A673 (cell line): ENCODE measurements at regions not wholly inside any gene's neighbourhood (a gene's known extent, or its start where the extent isn't known, plus 50 kb on each side); places are given as distances from the start of the nearest gene placed in this dataset.

Experiments
- BruUV-seq: library from RNA; stranded (reverse); fragments of 400-500 nt; replicated peaks from 2 replicates; lab custom pipeline; 2021; lab: Mats Ljungman, UMichigan
- CTCF ChIA-PET: fragments of 300-600 bp; sonication (Branson Sonifier 250); formaldehyde crosslinking; loops from one replicate; lab custom pipeline; 2022; ENCODE audit warnings: antibody characterized with exemption; lab: Charles Lee
- POLR2A ChIA-PET: fragments of 300-600 bp; sonication (Branson Sonifier 250); formaldehyde crosslinking; loops from one replicate; lab custom pipeline; 2022; ENCODE audit warnings: antibody characterized with exemption; ENCODE audit not compliant: low non-redundant PET; lab: Charles Lee
- DNase-seq: peaks from one replicate; pipeline ENCODE4 v3.0.0-alpha.2; 2015; ENCODE audit warnings: low spot score
- H3K27ac ChIP-seq: fragments of 200-600 bp; sonication (generic); 2 replicates; pipeline ENCODE4 v1.5.1; 2016; ENCODE audit warnings: mixed run types, low read depth, mild to moderate bottlenecking, mixed read lengths, antibody characterized with exemption, low read length; ENCODE audit not compliant: poor library complexity, severe bottlenecking
- H3K27me3 ChIP-seq: fragments of 200-600 bp; sonication (generic); replicated peaks from 2 replicates; pipeline ENCODE4 v1.6.1; 2017; ENCODE audit warnings: mixed run types, low read depth, mild to moderate bottlenecking, mixed read lengths, antibody characterized with exemption, low read length; ENCODE audit not compliant: insufficient read depth, poor library complexity
- H3K36me3 ChIP-seq: fragments of 200-600 bp; sonication (generic); 2 replicates; pipeline ENCODE4 v1.6.1; 2016; ENCODE audit warnings: mixed run types, mild to moderate bottlenecking, mixed read lengths, antibody characterized with exemption, low read length; ENCODE audit not compliant: insufficient read depth, poor library complexity, severe bottlenecking
- H3K4me1 ChIP-seq: fragments of 200-600 bp; sonication (generic); 2 replicates; pipeline ENCODE4 v1.6.1; 2017; ENCODE audit warnings: mixed run types, mild to moderate bottlenecking, mixed read lengths, antibody characterized with exemption, low read length; ENCODE audit not compliant: insufficient read depth, poor library complexity, severe bottlenecking
- H3K4me3 ChIP-seq: fragments of 200-600 bp; sonication (generic); 2 replicates; pipeline ENCODE4 v1.5.1; 2016; ENCODE audit warnings: low read depth, mixed run types, mild to moderate bottlenecking, mixed read lengths, low read length; ENCODE audit not compliant: poor library complexity, severe bottlenecking
- H3K9me3 ChIP-seq: fragments of 200-600 bp; sonication (generic); 2 replicates; pipeline ENCODE4 v1.6.1; 2016; ENCODE audit warnings: mixed run types, low read depth, mild to moderate bottlenecking, mixed read lengths, antibody characterized with exemption, low read length; ENCODE audit not compliant: poor library complexity, severe bottlenecking
- EZH2 ChIP-seq: fragments of 200-600 bp; sonication (generic); IDR thresholded peaks from 2 replicates; pipeline ENCODE4 v1.6.1; 2017; ENCODE audit warnings: borderline replicate concordance, low read depth, mild to moderate bottlenecking, mixed read lengths, antibody characterized with exemption, low read length; ENCODE audit not compliant: poor library complexity, severe bottlenecking
- intact Hi-C: fragments of 100-400 bp; cut with micrococcal nuclease; formaldehyde crosslinking; loops from one replicate; pipeline ENCODE4 v1.10.0; 2022; ENCODE audit not compliant: unreplicated experiment
- TF ChIP-seq, protein P1 (sequence below): fragments of 300-800, 200-600 bp; sonication (generic); conservative IDR thresholded peaks from 2 replicates; pipeline ENCODE4 v1.5.1; 2017; ENCODE audit warnings: low read depth, mild to moderate bottlenecking, antibody characterized with exemption, low read length, moderate library complexity, mixed read lengths

DNA sequence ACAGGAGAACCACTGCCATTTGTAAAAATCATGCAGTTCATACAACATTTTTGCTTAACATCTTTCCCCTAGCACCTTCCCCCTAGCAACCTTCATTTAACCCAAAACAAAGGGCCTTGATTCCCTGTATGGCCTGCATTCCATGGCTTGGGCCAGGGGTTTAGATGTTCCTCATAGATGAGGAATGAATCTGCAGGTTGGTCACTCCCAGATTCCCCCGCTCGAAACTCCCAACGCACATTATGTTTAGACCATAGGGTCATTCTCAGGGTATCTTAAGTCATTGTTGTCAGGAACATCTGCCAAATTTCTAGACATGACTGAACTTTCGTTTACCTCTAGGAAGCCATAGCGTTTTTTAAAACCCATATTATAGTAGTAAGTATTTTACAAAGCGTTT lies 282.2 kb upstream of the VLDLR start:
- no peaks in the 10 kb centered on the region for H3K4me1 ChIP-seq
- H3K9me3 ChIP-seq, result no peaks in the 10 kb centered on the region
- H3K27me3 ChIP-seq, result no peaks in the 10 kb centered on the region
- no peak overlapping the region for H3K4me3 ChIP-seq
- H3K36me3 ChIP-seq, result no peaks in the 10 kb centered on the region
- BruUV-seq, result no TSS peak
- no peak for DNase-seq
- intact Hi-C loops, result no loop called here
- CTCF ChIA-PET, result no interaction called here
- TF ChIP-seq EZH2, result no peak
- TF ChIP-seq, protein P1, sequence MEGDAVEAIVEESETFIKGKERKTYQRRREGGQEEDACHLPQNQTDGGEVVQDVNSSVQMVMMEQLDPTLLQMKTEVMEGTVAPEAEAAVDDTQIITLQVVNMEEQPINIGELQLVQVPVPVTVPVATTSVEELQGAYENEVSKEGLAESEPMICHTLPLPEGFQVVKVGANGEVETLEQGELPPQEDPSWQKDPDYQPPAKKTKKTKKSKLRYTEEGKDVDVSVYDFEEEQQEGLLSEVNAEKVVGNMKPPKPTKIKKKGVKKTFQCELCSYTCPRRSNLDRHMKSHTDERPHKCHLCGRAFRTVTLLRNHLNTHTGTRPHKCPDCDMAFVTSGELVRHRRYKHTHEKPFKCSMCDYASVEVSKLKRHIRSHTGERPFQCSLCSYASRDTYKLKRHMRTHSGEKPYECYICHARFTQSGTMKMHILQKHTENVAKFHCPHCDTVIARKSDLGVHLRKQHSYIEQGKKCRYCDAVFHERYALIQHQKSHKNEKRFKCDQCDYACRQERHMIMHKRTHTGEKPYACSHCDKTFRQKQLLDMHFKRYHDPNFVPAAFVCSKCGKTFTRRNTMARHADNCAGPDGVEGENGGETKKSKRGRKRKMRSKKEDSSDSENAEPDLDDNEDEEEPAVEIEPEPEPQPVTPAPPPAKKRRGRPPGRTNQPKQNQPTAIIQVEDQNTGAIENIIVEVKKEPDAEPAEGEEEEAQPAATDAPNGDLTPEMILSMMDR, result no peak
- no peak overlapping the region for H3K27ac ChIP-seq
- POLR2A ChIA-PET, result no interaction called here

DNA sequence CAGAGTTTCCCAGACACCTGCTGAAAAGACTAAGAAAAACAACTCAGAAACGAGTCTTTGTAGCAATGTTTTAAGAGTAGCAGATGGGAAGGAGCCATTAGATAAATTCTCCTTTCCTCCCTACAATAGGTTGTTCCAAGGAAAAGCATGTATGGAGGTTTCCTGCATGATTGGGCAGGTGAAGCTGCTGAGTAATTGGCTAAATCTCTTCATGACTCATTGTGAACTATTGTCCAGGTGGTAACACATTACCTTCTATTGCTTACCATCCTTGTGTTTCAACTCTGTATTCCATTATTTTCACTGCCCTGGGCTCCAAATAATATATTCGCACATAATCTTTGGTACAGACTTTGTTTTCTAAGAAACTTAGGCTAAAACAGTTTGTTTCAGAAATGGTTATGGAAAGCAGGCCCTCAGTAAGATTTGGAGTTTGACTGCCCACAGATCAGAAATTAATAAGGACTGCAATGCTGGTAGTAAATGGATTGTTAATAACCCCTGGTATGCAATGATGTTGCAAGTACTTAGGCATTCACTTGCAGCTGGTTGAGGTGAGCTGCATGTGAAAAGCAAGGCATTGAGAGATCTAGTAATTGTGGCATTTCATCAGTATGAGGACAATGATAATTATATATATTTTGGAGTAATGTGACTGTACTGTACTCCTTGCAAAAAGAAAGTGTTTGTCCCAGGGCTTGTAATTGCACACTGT lies 281.4 kb upstream of the VLDLR start:
- ChIA-PET CTCF (no interaction called here), POLR2A (no interaction called here)
- intact Hi-C loops, result no loop called here

DNA sequence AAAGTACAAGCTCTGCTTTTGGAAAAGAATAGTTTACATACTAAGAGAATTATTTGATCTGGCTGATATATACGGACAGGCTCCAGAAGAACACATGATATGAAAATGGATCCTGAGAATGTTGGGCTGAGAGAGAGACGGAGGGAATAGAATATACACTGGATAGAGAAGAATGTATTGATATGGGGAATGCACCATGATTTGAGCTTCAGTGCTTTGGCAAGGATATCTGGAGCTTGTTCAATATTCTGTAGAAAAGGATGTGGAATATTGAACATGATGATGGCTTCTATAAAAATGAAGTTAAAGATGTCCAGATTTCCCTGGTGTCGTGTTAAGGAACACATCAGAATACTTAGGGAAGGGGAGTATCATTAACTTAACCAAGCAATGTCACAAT lies 280.5 kb upstream of the VLDLR start:
- H3K27me3 ChIP-seq, result no peaks in the 10 kb centered on the region
- ChIA-PET CTCF (no interaction called here), POLR2A (no interaction called here)
- intact Hi-C loops, result no loop called here
- H3K4me1 ChIP-seq, result no peaks in the 10 kb centered on the region
- no peak overlapping the region for H3K27ac ChIP-seq
- no peak for DNase-seq
- no peaks in the 10 kb centered on the region for H3K9me3 ChIP-seq
- no TSS peak for BruUV-seq
- TF ChIP-seq, protein P1, result no peak
- no peak for TF ChIP-seq EZH2
- H3K4me3 ChIP-seq, result no peak overlapping the region
- no peaks in the 10 kb centered on the region for H3K36me3 ChIP-seq

More for the DNA sequence above, 281.4 kb upstream of the VLDLR start:
- Histone ChIP-seq H3K4me3 (no peak overlapping the region), H3K27ac (no peak overlapping the region), H3K9me3 (no peaks in the 10 kb centered on the region), H3K4me1 (no peaks in the 10 kb centered on the region), H3K27me3 (no peaks in the 10 kb centered on the region), H3K36me3 (no peaks in the 10 kb centered on the region)
- no peak for DNase-seq
- TF ChIP-seq, protein P1, result no peak
- TF ChIP-seq EZH2, result no peak
- no TSS peak for BruUV-seq
